Activated naive CD4-positive, alpha-beta T cell treated with anti-CD3 and anti-CD28 coated beads, Interleukin-2, amount 50 U/mL, for 72 hours (primary cell): ENCODE measurements at regions not wholly inside any gene's neighbourhood (a gene's known extent, or its start where the extent isn't known, plus 50 kb on each side); places are given as distances from the start of the nearest gene placed in this dataset.

Source experiments
- ATAC-seq, 2 donors: fragments of 150-1000 bp; cut with Tn5 transposase; 2 replicates each; pipeline ENCODE4 v1.10.0; 2021; ENCODE audit warnings: mild to moderate bottlenecking in 2 of 2, moderate library complexity in 2 of 2
- DNase-seq, 2 donors: peaks; one replicate each; pipeline ENCODE4 v3.0.0; 2021 to 2022; ENCODE audit warnings: low spot score in 2 of 2
- H3K27ac Mint-ChIP-seq, 2 donors: one replicate each; pipeline ENCODE4 v1.8.0; 2022; ENCODE audit warnings: mild to moderate bottlenecking in 2 of 2, mixed read lengths in 2 of 2
- H3K36me3 Mint-ChIP-seq, 2 donors: one replicate each; pipeline ENCODE4 v1.8.0; 2022; ENCODE audit warnings: mixed read lengths in 2 of 2
- H3K9me3 Mint-ChIP-seq, 2 donors: one replicate each; pipeline ENCODE4 v1.8.0; 2022; ENCODE audit warnings: mixed read lengths in 2 of 2

DNA sequence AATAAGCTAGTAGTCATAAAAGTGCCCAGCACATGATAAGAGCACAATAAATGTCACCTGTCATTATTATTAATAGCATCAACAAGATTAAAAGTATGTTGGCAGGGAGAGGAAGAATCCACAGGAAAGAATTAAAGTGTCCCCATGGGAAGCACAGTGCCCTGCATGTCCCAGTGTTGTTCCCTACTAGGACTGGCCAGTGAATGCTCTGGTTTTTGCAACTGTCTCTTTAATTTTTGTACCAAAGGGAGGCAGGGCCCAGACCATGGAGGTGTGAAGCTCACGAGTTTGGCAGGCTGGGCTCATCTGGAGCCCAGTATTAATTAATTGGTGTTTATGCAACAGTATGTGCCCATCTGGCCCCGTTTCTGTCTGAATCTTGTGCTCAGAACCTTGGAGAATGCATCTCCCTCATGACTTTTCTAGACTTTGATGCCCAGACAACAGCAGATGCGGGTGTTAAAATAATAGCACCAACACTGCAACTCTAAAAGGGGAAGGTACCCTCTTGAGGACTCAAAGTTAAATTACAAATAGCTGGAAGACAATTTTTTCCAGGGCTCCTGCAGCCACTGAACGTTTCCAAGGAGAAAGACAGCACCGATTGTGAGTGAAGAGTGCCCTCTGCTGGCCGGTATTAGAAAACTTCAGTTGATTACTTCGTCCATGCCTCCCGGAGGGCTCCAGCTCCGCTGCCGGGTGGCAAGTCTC, 71.9 kb upstream of the SPATA12 start:
- peak in 1 of 2 donors; percentile 72 for DNase-seq
- ATAC-seq, result peak; percentile 68 to 75
- Mint-ChIP-seq H3K27ac (no peak overlapping the region), H3K9me3 (no peaks in the 10 kb centered on the region), H3K36me3 (no peaks in the 10 kb centered on the region)

DNA sequence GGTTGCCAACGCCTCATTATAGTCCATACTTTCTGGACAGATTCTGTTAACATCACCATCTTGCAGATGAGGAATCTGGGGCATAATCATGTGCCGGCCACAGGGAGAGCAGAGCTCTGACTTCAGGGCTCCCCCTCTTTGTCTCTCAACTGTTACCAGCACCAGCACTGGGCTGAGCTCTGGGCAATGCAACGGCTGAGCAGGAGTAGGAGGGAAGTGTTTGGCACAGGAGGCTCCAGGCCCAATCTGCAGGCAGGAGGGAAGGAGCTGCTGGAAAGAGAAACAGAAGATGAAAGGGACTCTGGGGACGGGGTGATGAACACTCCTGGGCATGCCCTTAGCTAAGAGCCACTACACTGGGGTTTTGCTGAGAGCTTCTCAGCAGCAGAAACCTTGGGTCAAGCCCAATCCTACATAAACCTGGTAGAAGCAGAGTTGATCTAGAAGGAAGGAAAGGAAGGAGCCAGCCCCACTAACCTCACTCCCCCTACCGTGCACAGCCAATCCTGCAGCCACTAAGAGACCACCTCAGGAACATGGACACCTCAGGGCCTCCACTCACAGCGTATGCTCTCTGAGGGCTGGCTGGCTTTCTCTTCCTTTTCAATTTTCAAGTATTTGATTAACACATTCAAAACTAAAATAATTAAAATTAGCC, 73.1 kb upstream of the SPATA12 start:
- H3K27ac Mint-ChIP-seq, result no peak overlapping the region
- no peaks in the 10 kb centered on the region for H3K9me3 Mint-ChIP-seq
- no peaks in the 10 kb centered on the region for H3K36me3 Mint-ChIP-seq
- peak in 1 of 2 donors; percentile 31 for DNase-seq
- ATAC-seq, result peak in 1 of 2 donors; percentile 15

DNA sequence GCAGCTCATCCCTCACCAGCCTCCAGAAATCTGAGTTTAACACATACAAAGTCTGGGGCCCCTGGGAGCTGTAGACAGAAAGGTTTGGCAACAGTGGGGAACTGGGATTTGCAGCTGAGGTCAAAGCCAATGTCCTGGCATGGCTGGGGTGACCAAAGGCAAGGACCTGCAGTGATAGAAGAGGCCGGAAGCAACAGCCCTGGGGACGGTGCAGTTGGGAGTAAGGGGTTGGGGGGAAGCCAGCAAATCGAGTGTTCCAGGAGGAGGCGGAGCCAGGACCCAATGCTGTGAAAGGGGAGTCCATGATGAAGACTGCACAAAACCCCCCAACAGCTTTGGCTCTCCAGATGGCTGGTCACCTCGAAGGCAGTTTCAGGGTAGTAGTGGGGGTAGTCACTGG, 74.1 kb upstream of the SPATA12 start:
- Mint-ChIP-seq H3K9me3 (no peaks in the 10 kb centered on the region), H3K36me3 (no peaks in the 10 kb centered on the region), H3K27ac (peak overlapping the region in 1 of 2 donors; percentile 88)
- ATAC-seq (no peak), DNase-seq (peak in 1 of 2 donors; percentile 51)

DNA sequence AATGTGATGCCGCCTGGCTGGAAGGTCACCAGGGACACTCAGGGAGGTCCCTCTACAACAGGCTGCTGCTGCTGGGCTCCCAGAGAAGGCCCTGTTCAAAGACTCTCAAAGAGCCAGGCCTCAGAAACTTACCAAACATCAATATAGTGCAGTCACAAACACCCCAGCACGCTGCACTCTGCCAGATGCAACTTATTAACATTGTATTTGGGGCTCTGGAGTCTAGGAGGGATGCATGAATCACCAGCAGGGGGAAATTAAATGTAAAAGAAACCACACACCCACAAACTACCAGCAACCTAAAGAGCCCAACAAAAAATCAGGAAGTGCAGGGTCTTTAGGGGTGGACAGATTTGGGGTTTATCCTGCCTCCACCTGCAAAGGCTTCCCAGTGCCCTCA, 74.6 kb upstream of the SPATA12 start:
- Mint-ChIP-seq H3K9me3 (no peaks in the 10 kb centered on the region), H3K27ac (peak overlapping the region in 1 of 2 donors; percentile 58), H3K36me3 (no peaks in the 10 kb centered on the region)
- ATAC-seq (peak; percentile 41 to 47), DNase-seq (peak in 1 of 2 donors; percentile 45)

DNA sequence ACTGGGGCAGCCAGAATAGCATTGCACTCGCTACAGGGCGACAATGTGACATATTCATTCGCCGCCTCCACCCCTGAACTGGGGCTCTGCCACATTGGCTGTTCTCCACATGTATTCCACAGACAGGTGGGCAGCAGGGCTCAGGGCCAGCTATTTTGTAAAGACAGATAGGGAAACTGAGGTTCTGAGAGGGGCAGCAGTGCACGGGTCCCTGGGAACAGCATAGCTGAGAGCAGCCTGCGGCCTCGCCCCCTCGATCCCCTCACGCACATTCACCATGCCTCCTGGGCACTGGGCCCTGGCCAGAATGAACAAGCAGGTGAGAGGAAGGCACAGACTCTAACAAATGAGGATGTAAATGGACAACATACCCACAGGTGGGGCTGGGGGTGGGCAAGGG, 75.0 kb upstream of the SPATA12 start:
- ATAC-seq (no peak), DNase-seq (no peak)
- no peaks in the 10 kb centered on the region for H3K36me3 Mint-ChIP-seq
- H3K27ac Mint-ChIP-seq, result no peak overlapping the region
- H3K9me3 Mint-ChIP-seq, result no peaks in the 10 kb centered on the region

DNA sequence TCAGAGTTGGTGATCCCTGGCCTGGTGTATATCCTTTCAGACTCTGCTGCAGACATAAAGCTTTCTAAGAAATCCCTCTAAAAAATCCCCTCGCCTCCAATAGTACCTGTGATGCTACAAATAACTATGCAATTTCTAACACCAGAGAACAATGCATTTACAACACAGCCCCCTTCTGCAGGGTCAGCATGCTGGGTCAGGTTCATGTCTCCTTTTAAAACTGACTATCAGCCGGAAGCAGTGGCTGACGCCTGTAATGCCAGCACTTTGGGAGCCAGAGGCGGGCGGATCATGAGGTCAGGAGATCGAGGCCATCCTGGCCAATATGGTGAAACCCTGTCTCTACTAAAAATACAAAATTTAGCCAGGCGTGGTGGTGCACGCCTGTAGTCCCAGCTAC, 77.0 kb upstream of the SPATA12 start:
- peak in 1 of 2 donors; percentile 31 for DNase-seq
- Mint-ChIP-seq H3K36me3 (no peaks in the 10 kb centered on the region), H3K27ac (peak overlapping the region in 1 of 2 donors; percentile 65), H3K9me3 (no peaks in the 10 kb centered on the region)
- no peak for ATAC-seq

DNA sequence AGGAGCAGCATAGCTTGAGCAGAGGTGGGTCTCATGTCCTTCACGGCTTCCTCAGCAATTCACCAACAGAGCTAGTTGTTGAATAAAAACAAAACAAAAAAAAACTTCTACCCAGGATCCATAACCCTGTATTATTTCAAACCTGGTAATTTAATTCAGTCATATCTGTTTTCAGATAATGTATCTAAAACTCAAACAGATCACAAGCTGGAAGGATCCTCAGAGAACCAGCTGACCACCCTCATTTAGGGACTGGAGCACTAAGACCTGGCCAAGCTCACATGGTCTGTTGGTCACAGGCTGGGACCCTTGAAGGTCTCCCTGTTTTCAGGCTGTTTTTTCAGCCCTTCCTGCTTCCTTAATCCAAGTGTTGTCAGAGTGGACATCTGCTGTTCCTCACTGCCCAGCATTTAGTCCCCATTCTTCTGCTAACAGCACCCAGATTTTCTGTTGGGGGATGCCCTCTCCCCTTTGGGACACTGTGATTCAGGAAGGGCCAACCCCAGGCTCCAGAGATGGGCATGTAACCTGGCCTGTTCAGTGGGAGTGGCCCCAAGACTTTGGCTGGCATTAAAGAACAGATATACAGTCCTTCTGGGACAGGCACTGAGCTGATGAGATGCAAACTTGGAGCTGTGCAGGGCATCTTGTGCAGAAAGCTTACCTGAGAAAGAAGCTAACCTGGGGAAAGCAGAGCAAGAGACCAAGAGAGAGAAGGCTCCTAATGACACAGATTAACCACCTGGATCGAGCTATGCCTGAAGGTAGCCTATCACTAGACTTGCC, 78.8 kb upstream of the SPATA12 start:
- no peaks in the 10 kb centered on the region for H3K9me3 Mint-ChIP-seq
- H3K36me3 Mint-ChIP-seq, result no peaks in the 10 kb centered on the region
- DNase-seq (peak in 1 of 2 donors; percentile 23), ATAC-seq (no peak)
- peak overlapping the region; percentile 44 to 80 for H3K27ac Mint-ChIP-seq

DNA sequence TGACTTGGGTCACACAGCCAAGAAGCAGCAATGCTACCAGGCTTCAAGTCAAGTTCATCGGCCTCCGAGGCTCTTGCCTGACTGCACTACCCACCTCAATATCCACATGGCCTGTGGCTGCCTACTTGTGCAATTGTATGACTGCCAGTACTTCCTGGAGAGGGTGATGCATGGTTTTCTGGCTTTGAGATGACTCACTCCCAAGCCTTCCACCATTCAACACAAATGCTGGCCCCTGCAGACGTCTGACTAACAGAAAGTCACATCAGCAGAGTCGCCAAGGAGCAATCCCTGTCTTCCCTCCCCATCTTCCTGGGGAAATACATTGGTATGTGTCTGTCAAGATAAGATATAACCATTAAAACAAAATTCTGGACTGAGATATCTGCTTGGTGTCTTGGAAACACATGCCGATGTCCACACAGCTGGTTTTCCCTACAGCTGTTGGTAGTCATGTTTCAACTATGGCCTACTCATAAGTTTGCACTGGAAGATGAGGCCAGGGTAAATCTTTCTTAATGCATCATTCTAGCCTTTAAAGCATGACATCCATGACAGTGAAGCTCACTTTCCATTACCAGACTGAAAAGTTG, 79.6 kb upstream of the SPATA12 start:
- DNase-seq (peak; percentile 61 to 73), ATAC-seq (peak; percentile 95)
- no peaks in the 10 kb centered on the region for H3K36me3 Mint-ChIP-seq
- no peaks in the 10 kb centered on the region for H3K9me3 Mint-ChIP-seq
- H3K27ac Mint-ChIP-seq, result peak overlapping the region; percentile 60 to 80

DNA sequence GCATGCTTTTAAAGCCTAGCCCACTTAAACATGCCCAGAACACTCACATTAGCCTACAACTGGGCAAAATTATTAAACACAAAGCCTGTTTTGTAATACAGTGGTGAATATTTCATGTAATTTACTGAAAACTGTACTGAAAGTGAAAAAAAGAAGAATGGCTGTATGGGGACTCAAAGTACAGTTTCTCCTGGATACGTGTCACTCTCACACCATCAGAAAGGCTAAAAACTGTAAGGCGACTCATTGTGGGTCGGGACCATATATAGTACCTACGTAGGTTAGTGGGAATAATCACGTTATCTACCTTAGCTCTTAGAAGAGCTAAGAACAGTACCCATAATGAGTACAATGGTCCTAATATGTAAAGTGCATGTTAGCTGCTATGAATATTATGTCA, 80.2 kb upstream of the SPATA12 start:
- peak; percentile 71 to 74 for ATAC-seq
- H3K9me3 Mint-ChIP-seq, result no peaks in the 10 kb centered on the region
- H3K36me3 Mint-ChIP-seq, result no peaks in the 10 kb centered on the region
- DNase-seq, result no peak
- H3K27ac Mint-ChIP-seq, result peak overlapping the region in 1 of 2 donors; percentile 80

DNA sequence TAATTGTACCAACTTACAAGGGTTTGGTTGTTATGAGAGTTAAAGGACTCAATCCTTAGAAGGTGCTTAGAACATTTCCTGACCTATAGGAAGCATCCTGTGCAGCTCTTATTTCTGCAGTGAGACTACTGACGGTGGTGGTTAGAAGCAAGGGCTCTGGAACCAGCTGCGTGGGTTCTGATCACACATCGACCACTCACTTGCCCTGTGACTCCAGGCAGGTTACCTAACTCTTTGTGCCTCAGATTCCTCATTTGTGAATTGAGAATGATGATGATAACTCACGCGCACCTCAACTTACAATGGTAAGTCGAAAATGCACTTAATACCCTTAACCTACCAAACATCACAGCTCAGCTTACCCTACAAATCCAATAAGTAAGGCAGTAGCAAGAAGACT, 80.7 kb upstream of the SPATA12 start:
- DNase-seq, result peak in 1 of 2 donors; percentile 28
- ATAC-seq, result no peak
- H3K27ac Mint-ChIP-seq, result no peak overlapping the region
- no peaks in the 10 kb centered on the region for H3K36me3 Mint-ChIP-seq
- no peaks in the 10 kb centered on the region for H3K9me3 Mint-ChIP-seq

DNA sequence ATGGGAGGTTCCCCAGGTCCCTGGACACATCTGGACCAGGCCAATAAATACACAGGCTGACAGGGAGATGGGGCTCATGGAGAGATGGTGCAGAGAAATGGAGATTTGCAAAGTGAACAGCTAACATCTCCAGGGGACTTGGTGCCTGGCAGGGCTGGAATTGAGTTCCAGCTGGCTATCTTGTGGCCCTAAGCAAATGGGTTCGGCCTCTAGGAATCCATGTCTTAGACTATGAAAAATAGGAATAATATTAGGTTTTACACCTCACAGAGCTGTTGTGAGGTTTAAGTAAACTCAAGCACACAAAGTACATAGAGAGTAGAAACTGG, 82.9 kb upstream of the SPATA12 start:
- H3K36me3 Mint-ChIP-seq, result no peaks in the 10 kb centered on the region
- DNase-seq, result no peak
- ATAC-seq, result no peak
- peaks cover 0 to 2% of the 10 kb centered on the region in 2 donors for H3K9me3 Mint-ChIP-seq
- no peak overlapping the region for H3K27ac Mint-ChIP-seq

DNA sequence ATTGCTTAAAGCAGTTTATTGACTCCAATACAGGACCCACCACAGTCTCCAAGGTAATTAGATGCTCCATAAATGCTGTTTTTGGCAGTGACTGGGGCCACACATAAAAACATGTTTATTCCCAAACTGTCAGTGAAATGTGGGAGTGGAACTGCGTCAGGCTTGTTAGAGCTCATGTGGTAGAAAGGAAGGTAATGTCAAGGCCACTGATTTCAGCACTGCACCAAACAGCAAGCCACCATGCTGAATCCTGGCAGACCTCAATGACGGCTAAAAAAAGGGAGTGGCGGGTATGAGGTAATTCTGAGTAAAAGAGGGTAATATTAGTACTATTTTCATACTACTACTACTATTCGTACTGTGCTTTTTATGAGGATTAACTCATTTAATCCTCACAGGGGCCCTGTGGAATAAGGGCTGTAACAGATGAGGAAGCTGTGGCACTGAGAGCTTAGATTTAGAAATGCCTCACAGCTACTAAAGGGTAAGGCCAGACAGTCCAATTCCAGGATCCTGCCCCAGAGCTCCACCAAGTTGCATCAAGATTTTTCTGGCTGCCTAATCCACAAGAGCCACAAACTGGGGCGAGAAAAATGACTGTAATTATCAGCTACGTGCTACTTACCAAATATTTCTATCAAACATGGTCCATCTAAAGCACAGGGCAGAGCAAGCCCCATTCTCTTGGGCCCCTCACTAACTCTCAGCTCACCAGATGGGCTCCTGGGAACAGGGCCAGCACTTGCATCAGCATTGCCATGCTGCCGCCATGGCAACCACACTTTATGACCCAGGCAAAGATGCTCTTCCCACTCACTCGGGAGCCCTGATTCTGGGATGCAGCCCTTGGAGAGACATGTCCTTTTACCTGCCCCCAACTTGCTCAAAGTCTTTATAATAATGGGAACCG, 83.6 kb upstream of the SPATA12 start:
- no peaks in the 10 kb centered on the region for H3K36me3 Mint-ChIP-seq
- ATAC-seq (no peak), DNase-seq (no peak)
- peaks cover 0 to 5% of the 10 kb centered on the region in 2 donors for H3K9me3 Mint-ChIP-seq
- no peak overlapping the region for H3K27ac Mint-ChIP-seq

DNA sequence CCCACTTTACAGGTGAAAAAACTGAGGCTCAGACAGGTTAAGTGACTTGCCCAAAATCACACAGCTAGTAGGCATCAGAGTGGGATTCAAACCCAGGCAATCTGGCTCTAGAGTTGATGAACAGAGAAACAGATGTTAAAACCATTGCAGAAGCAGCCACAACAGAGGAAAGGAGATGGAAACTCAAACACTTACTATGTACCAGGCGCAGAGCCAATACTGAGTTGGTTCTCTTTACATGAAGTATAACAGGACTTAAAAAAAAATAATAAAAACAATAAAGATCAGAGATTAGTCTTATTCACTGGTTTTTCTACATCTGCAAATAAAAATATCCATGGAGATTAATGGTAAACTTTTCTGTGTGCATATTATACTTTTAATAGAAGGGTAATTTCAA, 84.9 kb upstream of the SPATA12 start:
- ATAC-seq (no peak), DNase-seq (no peak)
- Mint-ChIP-seq H3K9me3 (peaks cover 0 to 5% of the 10 kb centered on the region in 2 donors), H3K27ac (no peak overlapping the region), H3K36me3 (no peaks in the 10 kb centered on the region)

DNA sequence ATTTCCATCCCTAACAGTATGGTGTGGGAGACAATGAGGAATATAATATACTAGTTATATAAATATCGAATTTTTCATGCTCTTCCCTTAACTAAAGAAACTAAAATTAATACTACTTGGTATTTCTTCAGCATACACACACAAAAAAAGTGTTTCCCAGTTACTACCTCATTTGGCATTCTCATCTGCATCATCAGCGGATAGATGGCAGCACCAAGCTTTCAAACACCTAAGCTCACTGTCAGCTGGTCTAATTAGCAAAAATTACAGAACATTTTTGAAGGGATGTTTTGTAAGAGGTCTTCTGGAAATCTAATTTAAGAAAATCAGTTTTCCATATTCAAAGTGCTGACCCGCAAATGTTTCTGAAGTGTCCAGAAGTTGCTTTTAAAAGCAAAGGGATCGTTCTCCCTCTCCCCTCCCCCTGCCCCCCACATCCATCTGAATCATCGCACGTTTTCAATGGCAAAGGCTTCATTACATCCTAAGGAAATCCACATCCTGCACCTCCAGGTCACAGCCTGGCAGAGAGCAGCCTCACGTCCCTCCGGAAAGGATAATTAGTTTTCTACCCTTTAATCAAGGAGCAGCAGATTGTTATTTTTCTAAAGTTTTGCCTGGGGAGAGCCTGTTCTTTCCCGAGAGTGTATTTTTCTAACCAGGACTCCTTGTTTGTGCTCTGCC, 86.1 kb upstream of the SPATA12 start:
- Mint-ChIP-seq H3K9me3 (peaks cover 0 to 5% of the 10 kb centered on the region in 2 donors), H3K36me3 (no peaks in the 10 kb centered on the region), H3K27ac (no peak overlapping the region)
- ATAC-seq (no peak), DNase-seq (no peak)

DNA sequence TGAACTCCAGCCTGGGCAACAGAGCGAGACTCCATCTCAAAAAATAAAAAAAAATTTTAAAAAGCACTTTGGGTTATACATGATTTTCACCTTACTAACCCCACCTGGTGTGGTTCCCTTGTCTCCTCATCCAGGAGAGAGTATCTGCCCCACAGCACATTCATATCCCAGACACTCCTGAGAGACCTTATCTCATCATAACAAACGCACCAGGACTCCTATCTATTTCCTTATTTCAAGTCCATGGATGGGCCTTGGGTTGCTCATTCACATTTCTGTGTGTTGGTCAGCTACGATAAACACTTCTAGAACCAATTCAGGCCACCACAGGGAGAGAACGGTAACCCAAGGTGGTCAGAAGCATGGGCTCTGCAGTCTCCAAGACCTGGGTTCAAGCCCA, 88.6 kb upstream of the SPATA12 start:
- no peaks in the 10 kb centered on the region for H3K36me3 Mint-ChIP-seq
- H3K9me3 Mint-ChIP-seq, result peaks cover 0 to 5% of the 10 kb centered on the region in 2 donors
- H3K27ac Mint-ChIP-seq, result no peak overlapping the region
- ATAC-seq, result no peak
- DNase-seq, result no peak

DNA sequence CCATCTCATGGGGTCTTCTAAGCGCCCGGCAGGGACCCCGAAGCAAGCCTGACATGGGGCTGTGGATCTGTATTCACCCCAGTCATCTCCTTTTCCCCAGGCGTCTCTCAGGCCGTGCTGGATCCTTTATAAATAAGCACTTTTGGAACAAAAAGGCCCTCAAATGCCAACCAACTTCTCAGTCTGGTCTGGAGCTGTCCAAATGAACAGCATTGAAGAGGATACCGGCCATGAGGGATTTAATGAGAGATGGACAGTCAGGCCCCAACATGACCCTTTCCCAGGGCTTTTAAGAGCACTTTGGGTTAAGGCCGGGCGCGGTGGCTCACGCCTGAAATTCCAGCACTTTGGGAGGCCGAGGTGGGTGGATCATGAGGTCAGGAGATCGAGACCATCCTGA, 89.2 kb upstream of the SPATA12 start:
- H3K27ac Mint-ChIP-seq, result no peak overlapping the region
- H3K9me3 Mint-ChIP-seq, result peaks cover 0 to 5% of the 10 kb centered on the region in 2 donors
- DNase-seq (no peak), ATAC-seq (no peak)
- no peaks in the 10 kb centered on the region for H3K36me3 Mint-ChIP-seq
